ENCODE measurements at regions not wholly inside any gene's neighbourhood (a gene's known extent, or its start where the extent isn't known, plus 50 kb on each side); places are given as distances from the start of the nearest gene placed in this dataset.
"Not testable (repeated sequence)": the region's sequence is repeated elsewhere in the genome, so short reads cannot be mapped to it uniquely, and the experiment has no call there.

GRCh38 chr3:76456322-76456721 is 583.6 kb upstream of the ROBO2 start:
- no peak for DNase-seq

GRCh38 chr3:76463501-76463900 is 576.4 kb upstream of the ROBO2 start:
- DNase-seq: no peak

GRCh38 chr3:76470285-76470684 is 569.6 kb upstream of the ROBO2 start:
- no peak for DNase-seq

GRCh38 chr3:76474632-76475031 is 565.3 kb upstream of the ROBO2 start:
- no peak for DNase-seq

GRCh38 chr3:76479161-76479650 is 560.7 kb upstream of the ROBO2 start:
- DNase-seq: no peak

- no peak for DNase-seq
These were observed 557.4 kb upstream of the ROBO2 start for GRCh38 chr3:76482510-76482909.

GRCh38 chr3:76487446-76487845 is 552.5 kb upstream of the ROBO2 start:
- DNase-seq: no peak

- DNase-seq: no peak
These were observed 549.8 kb upstream of the ROBO2 start for GRCh38 chr3:76490064-76490463.

GRCh38 chr3:76495216-76495615 is 544.7 kb upstream of the ROBO2 start:
- no peak for DNase-seq

- DNase-seq: no peak
These were observed 542.3 kb upstream of the ROBO2 start for GRCh38 chr3:76497636-76498035.

- DNase-seq: no peak
These were observed 539.1 kb upstream of the ROBO2 start for GRCh38 chr3:76500746-76501275.

- DNase-seq: no peak
These were observed 538.6 kb upstream of the ROBO2 start for GRCh38 chr3:76501315-76501714.

- no peak for DNase-seq
These were observed 537.8 kb upstream of the ROBO2 start for GRCh38 chr3:76502076-76502475.

- no peak for DNase-seq
These were observed 534.6 kb upstream of the ROBO2 start for GRCh38 chr3:76505202-76505845.

GRCh38 chr3:76509179-76509830 is 530.6 kb upstream of the ROBO2 start:
- DNase-seq: no peak

GRCh38 chr3:76514836-76515235 is 525.1 kb upstream of the ROBO2 start:
- DNase-seq: no peak

- DNase-seq: no peak
These were observed 516.6 kb upstream of the ROBO2 start for GRCh38 chr3:76523337-76523736.

- DNase-seq: no peak
These were observed 514.2 kb upstream of the ROBO2 start for GRCh38 chr3:76525726-76526125.

- DNase-seq: no peak
These were observed 512.1 kb upstream of the ROBO2 start for GRCh38 chr3:76527773-76528172.

GRCh38 chr3:76532158-76532822 is 507.6 kb upstream of the ROBO2 start:
- no peak for DNase-seq

GRCh38 chr3:76533710-76534109 is 506.2 kb upstream of the ROBO2 start:
- not testable (repeated sequence) for DNase-seq

GRCh38 chr3:76537857-76538256 is 502.0 kb upstream of the ROBO2 start:
- not testable (repeated sequence) for DNase-seq

- DNase-seq: no peak
These were observed 492.2 kb upstream of the ROBO2 start for GRCh38 chr3:76547674-76548073.

Data from suppressor macrophage treated with lipopolysaccharide for 4 hours (primary cell).